ENCODE measurements at regions not wholly inside any gene's neighbourhood (a gene's known extent, or its start where the extent isn't known, plus 50 kb on each side); places are given as distances from the start of the nearest gene placed in this dataset.

GRCh38 chr14:89067293-89067972, 243.0 kb downstream of the TTC8 start:
- no peak for TF ChIP-seq CTCF (conservative IDR thresholded peaks at IDR 0.05; ENCODE audit: low read length)
- TF ChIP-seq EZH2phosphoT487 (IDR thresholded peaks at IDR 0.05; ENCODE audit: borderline replicate concordance) = no peak
